NCI-H446 (cell line): ENCODE measurements at regions not wholly inside any gene's neighbourhood (a gene's known extent, or its start where the extent isn't known, plus 50 kb on each side); places are given as distances from the start of the nearest gene placed in this dataset.

Experiments
- DNase-seq, 2 experiments: peaks; one replicate each; lab custom pipeline; 2025; lab: John Stamatoyannopoulos, UW

DNA sequence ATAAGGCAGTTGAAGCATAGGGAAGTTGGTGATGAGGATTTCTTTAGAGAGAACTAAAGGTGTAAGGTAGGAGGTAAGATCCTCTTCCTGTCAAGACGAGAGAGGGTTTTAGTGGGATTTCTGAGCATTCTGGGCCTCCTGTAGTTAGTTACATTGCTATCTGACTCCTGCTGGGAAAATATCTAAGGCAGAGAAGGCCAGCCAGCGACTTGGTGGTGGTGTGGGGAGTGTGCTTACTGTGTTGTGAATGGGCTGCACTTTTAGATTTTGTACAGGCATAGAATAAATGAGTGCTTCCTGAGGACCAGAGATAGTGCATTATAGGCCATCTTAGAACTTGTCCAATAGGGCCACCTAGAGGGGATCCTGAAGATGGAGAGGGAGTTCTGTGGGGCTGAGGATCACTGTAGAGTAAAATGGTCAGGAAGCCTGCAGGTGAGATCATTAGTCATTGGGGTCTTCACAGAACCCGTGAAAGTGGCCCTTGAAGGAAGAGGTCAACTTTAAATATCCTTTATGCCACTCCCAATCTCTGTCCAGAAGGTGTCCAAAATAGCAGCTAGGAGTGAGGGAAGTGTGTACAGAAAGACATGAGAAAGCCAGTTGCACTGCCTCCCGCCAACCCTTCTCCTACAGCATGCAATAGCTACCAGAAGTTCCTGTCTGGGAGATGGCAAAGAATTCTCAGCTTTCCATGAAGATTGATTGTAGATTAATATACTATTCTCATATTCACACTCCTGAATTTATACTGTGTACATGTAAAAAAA, 266.6 kb downstream of the POLR1F start:
- DNase-seq, result peak; percentile 12 to 61

DNA sequence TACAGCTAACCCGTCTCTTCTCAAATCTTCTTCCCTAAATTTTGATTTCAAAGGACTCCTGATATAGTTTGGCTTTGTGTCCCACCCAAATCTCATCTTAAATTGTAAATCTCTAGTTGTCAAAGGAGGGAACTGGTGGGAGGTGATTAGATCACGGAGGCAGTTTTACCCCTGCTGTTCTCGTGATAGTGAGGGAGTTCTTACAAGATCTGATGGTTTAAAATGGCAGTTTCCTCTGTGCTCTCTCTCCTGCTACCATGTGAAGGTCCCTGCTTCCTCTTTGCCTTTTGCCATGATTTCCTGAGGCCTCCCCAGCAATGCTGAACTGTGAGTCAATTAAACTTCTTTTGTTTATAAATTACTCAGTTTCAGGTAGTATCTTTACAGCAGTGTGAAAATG, 269.3 kb downstream of the POLR1F start:
- no peak for DNase-seq

DNA sequence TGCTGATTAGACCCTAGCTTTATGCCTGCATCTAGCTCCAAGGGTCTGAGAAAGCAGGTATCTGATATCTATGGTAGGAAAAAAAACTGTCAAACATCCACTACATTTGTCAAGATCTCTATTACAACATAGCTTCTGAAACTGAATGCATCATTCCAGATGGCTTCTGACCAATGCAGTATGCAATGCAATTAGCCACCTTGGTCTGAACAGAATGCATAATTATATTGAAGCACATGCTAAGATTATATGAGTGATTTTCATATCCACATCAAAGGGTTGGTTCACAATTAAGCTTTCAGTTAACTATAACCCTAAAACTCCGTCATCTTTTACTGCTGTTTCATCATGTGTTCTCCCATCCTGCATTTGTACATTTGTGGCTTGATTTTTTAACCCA, 271.4 kb downstream of the POLR1F start:
- DNase-seq, result peak; percentile 22 to 45

DNA sequence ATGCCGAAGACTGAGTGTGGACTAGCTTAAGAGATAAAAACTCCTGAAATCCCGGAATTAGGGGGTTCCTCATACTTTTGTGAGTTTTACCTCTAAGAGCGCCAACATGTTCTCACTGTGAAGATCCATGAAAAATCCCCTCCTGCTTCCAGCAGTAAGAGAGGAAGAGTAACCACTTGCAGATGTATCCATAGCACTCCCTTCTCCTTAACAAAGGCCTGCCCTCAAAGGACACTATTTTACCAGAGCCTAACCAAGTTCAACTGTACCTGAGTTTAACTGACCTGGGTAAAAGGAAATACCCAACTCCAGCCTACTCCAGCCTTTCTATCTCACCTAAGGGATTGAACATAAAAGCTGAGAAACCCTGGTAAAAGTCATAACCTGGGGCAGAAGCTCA, 280.9 kb downstream of the POLR1F start:
- no peak for DNase-seq

DNA sequence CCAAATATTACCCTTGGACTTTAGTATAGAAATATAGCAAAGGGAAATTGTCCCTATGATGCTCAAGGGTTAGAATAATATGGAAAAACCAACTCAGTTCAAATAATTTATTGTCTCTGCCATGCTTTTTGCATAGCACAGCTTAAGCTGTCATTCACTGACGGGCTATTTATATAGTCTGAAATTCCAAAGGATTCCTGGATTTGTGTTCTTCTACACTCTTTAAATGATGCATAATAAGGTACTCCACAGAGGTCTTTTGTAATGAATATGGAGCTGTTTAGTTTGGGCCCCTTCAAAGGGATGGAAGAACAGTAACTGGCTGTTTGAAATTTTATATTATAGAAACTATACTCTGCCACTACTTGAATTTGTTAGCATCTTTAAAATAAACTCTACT, 276.6 kb upstream of the FERD3L start:
- no peak for DNase-seq

DNA sequence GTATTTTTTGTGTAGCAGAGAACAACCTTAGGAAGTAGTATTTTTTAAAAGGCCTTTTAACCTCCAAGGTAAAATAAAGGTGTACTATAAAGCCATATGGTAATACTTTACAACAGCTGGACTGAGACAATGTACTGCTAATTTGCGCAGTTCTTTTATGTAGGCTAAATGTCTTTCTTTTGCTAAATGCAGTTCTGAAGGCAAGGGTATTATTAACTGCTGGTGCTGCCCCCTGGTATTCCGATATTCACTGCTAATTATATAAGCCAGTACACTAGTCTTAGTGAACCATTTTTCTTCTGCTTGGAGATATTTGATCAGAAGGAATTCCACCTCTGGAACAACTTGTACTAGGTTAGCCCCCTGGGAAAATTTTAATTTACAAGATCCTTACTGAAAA, 272.0 kb upstream of the FERD3L start:
- DNase-seq, result no peak

- no peak for DNase-seq
These were observed 269.9 kb upstream of the FERD3L start for GRCh38 chr7:19415123-19415522.

DNA sequence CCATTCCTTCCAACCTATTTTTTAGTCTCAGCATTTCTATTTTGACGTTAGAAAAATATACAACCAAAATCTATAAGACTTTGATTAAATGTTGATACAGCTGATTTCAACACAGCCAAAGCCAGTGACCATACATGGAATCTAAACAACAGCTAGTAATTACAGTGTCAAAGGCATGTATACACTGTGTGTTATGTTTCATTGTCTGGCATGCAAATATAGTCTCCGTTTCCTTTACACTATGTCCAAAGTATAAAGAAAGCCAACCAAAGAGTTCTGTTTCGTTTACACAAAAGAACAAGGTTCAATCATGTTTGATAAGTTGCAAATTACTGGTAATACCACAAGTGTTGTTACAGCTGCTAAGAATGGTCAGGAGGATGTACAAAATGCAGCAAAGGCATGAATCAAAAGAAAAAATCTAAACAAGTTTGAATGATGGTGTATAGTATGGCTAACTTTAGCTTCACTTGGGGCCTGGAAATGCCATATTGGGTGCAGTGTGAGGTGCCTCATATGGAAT, 268.3 kb upstream of the FERD3L start:
- DNase-seq, result no peak

- no peak for DNase-seq
These were observed 265.5 kb upstream of the FERD3L start for GRCh38 chr7:19410691-19411090.

GRCh38 chr7:19410106-19410505, 264.9 kb upstream of the FERD3L start:
- peak; percentile 23 to 46 for DNase-seq

DNA sequence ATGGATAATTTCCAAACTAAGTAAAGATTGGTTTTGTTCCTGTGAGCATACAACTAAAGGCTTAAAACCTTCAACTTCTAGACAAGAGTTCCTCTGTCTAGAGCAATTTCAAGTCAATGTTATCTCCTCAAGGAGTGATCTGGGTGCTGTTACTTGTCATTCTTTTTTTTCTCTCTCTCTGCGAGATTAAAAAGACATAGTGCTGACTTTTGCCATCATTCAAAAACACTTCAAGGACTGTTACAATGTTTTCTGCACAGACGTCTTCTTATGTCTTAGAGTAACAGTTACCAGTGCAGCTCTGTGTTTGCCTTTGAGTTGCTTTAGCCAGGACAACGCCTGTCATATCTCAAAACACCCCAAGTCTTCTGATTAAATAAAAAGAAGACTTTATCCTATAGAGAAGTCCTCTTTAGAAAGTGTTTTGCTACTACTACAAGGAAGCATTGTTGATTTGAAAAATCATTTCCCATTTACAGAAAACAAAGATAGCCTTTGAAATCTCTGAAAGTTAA, 263.5 kb upstream of the FERD3L start:
- DNase-seq, result no peak

DNA sequence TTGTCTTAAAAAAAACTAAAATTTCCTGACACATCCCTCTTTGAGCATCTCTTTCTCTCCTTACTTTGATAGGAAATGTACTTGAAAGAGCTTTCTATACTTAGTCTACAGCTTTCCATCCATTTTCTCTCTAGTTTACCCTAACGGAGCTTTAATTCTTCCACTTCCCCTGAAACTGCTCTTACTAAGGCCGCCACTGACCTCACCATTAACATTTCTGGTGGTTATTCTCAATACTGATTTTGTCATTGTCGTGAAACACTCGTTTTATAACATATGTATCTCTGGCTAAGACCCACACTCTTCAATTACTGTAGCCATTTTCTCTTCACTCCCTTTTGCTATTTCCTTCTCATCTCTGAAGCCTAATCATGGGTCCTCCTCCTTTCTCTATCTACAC, 262.0 kb upstream of the FERD3L start:
- DNase-seq, result no peak

- DNase-seq, result no peak
These were observed 260.3 kb upstream of the FERD3L start for GRCh38 chr7:19405541-19405940.

GRCh38 chr7:19404912-19405329, 259.7 kb upstream of the FERD3L start:
- DNase-seq, result peak in 1 of 2 experiments; percentile 34

- no peak for DNase-seq
These were observed 258.5 kb upstream of the FERD3L start for GRCh38 chr7:19403691-19404090.

GRCh38 chr7:19401461-19401860, 256.2 kb upstream of the FERD3L start:
- DNase-seq, result no peak

- DNase-seq, result no peak
These were observed 255.6 kb upstream of the FERD3L start for GRCh38 chr7:19400758-19401254.

GRCh38 chr7:19397911-19398310, 252.7 kb upstream of the FERD3L start:
- DNase-seq, result no peak

- DNase-seq, result no peak
These were observed 247.0 kb upstream of the FERD3L start for GRCh38 chr7:19392246-19392645.

GRCh38 chr7:19390795-19391194, 245.6 kb upstream of the FERD3L start:
- DNase-seq, result no peak

DNA sequence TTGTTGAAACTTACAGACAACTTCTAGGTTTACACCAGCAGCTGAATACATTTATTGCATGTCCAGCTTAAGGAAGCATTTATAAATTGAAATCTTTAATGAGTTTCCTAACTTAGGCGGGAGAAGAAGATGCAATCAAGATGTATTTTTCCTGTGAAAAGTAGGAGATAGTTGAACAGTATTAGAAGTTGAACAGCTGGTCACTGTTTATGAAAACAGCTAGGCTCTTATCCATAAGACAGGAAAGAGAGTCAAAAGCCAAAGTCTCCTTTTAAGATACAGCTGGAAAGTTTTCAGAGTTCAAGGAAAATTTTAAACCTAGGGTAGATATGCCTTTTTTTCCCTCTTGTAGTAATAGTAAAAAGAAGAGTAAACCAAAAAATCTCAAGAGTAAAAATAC, 236.1 kb upstream of the FERD3L start:
- peak in 1 of 2 experiments; percentile 5 for DNase-seq

- DNase-seq, result peak; percentile 72 to 88
These were observed 233.1 kb upstream of the FERD3L start for GRCh38 chr7:19378345-19378714.

- DNase-seq, result peak; percentile 59 to 63
These were observed 232.6 kb upstream of the FERD3L start for GRCh38 chr7:19377611-19378344.
